NCI-H1048 (cell line): ENCODE measurements at regions not wholly inside any gene's neighbourhood (a gene's known extent, or its start where the extent isn't known, plus 50 kb on each side); places are given as distances from the start of the nearest gene placed in this dataset.

Experiments used
- DNase-seq: peaks from one replicate; lab custom pipeline; 2025; lab: John Stamatoyannopoulos, UW

DNA sequence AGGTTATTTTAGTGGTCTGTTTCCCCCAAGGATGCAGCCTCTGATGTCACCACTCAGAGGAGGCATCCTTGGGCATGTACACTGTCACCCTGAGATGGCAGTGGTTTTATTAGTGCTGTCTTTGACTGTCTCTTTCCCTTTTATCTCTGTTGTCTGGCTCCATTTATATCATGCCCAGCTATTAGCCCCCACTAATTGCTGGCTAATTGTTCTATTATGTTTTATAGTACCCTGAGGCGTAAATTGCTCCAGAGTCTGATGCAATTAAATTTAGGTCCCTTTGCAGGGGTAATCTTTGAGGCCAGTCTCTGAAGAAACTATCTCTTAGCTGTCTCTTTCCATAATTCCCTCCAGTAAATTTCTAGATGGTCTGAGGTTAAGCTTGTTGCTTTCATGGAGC is 301.0 kb upstream of the KLHL29 start:
- DNase-seq, result no peak

GRCh38 chr2:23091019-23091418 is 294.0 kb upstream of the KLHL29 start:
- DNase-seq, result no peak

DNA sequence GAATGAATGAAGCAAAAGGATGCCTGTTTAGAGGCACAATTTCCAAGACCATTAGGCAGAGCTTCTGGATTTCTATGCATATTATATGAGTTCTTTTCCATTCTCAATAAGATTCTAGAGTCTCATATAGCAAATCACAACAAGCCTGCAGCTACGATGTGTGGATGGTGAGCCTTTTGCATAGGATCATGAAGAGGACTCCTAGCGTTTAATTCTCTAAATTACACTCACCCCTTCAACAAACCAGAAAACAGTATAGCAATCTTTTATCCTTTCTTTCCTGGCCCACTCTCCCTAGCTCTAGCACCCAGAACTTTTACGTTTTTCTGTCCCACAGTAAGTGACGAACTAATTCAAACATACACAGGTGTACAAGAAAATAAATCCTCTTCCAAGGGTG is 293.1 kb upstream of the KLHL29 start:
- no peak for DNase-seq

DNA sequence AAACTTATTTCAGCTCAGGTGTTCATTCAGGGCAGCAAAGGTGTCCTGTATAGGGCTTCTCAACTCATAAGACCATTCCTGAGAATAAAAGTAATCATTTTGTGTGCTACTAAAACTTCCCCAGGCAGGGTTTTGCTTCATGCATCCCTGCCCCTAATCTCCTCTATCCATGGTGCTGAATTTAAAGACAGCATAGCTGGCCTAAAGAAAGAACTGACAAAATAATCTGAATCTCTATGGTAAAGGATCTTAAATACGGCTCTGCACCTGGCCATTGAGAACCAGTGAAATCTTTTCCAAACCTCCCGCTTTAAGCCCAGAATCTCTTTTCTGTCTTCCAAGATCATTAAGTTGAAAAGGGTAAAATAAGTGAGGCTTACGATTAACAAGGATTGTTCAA is 292.1 kb upstream of the KLHL29 start:
- peak; percentile 23 for DNase-seq

DNA sequence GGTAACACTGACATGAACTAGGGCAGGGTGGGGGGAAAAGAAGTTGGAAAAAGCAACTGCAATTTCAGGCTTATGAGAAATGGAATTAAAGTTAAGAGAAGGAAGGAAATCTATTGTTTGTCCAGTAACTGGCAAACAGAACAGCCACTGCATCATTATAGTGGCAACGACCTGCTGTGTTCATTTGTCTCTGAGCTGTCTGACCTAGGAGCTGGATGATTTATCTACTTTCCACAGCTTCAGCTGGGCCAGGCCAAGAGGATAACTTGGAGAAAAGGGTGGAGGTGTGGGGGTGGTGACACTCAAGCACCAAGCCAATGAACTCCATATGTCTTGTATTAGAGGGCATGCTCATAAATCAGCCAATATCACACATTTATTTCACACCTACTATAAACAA is 291.5 kb upstream of the KLHL29 start:
- no peak for DNase-seq

DNA sequence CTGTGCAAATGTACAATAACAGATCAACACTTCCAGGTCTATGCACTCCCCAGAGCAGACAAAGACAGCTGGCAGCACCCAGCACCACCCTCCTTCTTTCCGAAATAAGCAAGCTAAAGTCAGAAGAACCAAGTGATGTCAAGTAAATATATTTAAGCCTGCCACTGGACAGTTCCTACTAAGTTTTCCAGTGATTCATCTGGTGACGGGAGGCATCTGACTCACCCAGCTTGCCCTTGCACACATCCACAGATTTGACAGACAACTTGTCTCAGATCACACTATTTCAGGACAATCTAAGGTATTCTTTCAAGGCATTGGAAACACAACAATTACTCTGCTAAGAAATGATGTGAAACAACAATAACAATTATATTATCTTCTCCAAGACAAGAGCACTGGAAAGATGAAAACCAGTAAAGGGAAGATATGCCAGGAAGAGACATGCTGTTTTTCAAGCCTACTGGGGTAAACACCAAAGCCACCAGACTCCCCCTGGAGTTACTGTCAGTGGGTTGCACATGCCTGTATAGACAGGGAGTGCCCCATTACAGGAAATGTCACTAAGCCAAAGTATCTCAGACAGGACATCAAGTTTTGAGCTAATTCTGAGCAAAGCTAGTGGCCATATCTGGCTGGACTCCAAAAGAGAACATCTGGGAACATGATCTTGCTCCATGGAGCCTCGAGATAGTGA is 287.9 kb upstream of the KLHL29 start:
- DNase-seq, result no peak

- DNase-seq, result no peak
These were observed 284.6 kb upstream of the KLHL29 start for GRCh38 chr2:23100406-23100805.

GRCh38 chr2:23106242-23106785 is 278.7 kb upstream of the KLHL29 start:
- DNase-seq, result no peak

- DNase-seq, result peak; percentile 7
These were observed 277.5 kb upstream of the KLHL29 start for GRCh38 chr2:23107327-23107941.

DNA sequence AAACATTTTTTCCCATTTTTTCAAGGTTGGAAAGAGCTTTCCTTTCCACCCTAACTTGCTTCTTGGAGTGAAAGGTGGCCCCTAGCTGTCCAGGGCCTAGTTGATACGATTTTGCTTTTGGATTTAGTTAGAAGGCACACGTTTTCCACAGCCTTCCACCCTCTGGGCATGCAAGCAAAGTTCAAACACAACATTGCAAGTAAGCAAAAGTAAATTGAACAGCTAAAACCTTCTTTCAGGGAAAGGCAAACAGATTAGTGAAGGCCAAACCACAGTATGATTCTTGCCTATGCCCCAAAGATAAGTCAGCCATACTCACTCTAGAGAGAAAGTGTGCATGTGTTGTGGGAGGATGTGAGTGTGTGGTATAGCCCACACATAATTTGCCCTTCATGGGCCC is 273.7 kb upstream of the KLHL29 start:
- DNase-seq, result no peak

GRCh38 chr2:23112517-23112916 is 272.5 kb upstream of the KLHL29 start:
- DNase-seq, result no peak

GRCh38 chr2:23114299-23114698 is 270.7 kb upstream of the KLHL29 start:
- DNase-seq, result no peak

GRCh38 chr2:23118313-23118712 is 266.7 kb upstream of the KLHL29 start:
- no peak for DNase-seq

- no peak for DNase-seq
These were observed 266.1 kb upstream of the KLHL29 start for GRCh38 chr2:23118894-23119293.

GRCh38 chr2:23120161-23120560 is 264.8 kb upstream of the KLHL29 start:
- DNase-seq, result no peak

- no peak for DNase-seq
These were observed 262.9 kb upstream of the KLHL29 start for GRCh38 chr2:23121968-23122648.

DNA sequence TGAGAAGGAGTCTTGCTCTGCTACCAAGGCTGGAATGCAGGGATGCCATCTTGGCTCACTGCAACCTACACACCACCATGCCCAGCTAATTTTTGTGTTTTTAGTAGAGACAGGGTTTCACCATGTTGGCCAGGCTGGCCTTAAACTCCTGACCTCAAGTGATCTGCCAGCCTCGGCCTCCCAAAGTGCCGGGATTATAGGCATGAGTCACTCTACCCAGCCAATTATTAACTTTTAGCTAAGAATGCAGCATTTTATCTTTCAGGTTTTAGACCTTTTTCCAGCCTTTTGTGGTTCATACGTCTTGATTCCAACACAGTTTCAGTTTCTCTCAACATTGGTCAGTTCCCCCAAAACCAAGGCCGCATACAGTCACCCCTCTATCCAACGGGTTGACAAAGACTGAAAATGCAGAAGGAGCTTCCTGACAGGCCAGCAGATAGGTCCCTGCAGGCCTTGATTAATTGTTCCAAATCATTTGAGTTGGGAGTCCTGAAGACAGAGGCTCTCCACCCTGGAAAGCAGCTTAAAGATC is 262.2 kb upstream of the KLHL29 start:
- no peak for DNase-seq

GRCh38 chr2:23123686-23124085 is 261.3 kb upstream of the KLHL29 start:
- no peak for DNase-seq

DNA sequence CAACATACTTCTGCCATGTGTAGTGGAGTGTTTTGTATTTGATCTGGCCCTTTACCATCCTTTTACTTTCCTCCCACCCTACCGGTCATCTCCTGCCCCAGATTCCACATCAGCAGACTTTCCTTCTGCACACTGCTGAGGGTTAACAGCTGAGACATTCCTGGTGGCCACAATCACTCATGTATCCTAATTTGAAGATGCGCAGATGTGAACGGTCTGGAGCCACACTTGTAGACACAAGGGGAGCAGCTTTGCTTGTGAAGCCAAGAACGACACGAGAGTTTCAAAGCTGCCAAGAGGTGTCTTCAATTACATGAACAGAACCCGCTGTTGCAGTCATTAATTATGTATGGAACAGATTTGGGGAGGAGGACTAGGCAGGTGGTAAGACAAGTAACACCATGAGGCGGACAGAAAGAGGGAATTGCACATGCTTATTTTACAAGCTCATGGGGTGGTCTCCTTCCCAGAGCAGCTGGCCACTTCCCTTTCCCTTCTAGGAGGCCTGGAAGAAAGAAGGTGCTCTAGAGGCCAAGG is 260.7 kb upstream of the KLHL29 start:
- no peak for DNase-seq

GRCh38 chr2:23127465-23127864 is 257.5 kb upstream of the KLHL29 start:
- no peak for DNase-seq

DNA sequence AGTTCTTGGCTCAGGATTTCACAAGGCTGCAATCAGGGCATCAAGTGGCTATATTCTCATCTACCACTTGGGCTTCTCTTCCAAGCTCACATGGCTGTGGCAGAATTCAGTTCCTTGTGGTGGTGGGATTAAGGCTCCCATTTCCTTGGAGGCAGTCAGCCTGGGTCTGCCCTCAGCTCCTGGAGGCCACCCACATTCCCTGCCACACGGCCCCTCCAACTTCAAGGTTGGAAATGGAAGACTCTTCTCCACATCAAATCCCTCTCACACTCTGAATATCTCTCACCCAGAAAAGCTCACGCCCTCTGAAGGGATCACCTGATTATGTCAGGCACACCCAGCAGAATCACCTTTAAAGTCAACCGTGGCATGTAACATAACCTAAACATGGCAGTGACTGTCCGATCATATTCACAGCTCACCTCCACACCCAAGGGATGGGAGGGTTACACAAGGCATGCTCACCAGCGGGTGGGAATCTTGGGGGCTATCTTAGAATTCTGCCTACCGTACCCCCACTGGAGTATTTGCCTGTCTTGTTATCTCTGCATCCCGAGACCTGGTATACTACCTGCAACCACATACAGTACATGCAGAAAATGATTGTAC is 256.2 kb upstream of the KLHL29 start:
- DNase-seq, result no peak

DNA sequence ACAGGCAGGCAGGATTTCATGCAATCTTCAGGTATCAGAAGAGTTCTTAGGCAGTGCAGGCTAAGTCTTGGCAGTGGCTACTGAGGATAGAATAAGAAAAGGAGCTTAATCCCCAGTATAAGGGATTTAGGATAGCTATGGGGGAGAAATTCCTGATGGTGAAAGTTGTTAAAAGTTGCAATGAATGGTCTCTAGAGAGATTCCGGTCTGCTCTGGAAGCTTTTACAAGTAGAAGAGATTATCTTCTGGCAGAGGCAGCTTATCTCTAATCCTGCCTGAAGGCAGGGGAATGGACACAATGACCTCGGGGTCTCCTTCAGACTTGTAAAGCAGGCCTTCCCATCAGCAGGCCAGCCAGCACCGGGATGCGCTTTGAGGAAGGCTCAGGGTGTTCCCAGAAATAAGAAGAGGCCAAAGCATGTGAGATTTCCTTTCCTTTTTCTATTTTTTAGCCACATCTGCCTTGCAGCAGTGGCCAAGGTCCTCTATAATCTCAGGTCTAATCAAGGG is 253.9 kb upstream of the KLHL29 start:
- no peak for DNase-seq
